GM12891 (cell line): ENCODE measurements at regions not wholly inside any gene's neighbourhood (a gene's known extent, or its start where the extent isn't known, plus 50 kb on each side); places are given as distances from the start of the nearest gene placed in this dataset.

Experiments used
- POLR2A ChIP-seq: IDR thresholded peaks from 2 replicates; pipeline ENCODE4 v1.6.1; 2011; ENCODE audit warnings: low read depth, low read length, control low read depth
- POLR2AphosphoS5 ChIP-seq: IDR thresholded peaks from 2 replicates; pipeline ENCODE4 v1.6.1; 2011; ENCODE audit warnings: low read depth, low read length, control low read depth

DNA sequence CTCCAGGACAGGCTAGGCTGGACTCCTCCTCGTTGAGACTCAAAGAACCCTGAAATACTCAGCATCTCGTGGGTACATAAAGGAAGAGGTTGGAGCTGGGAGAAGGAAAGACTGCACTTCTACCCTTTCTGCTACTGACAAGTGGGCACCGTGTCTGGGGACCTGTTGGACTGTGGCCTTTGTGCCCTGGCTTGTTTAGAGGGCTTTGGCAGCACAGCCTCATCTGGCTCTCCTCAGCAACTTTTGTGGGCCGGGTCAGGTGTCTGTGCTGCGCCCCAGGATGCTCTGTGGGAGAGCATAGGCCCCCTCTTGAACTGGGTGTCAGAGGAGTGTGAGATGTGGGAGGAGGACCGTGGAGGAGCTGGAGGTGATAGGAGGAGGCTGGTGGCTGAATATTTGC lies 142.4 kb downstream of the FCRL5 start:
- no peak for TF ChIP-seq POLR2AphosphoS5
- TF ChIP-seq POLR2A: no peak
